K562 (cell line): ENCODE measurements at regions not wholly inside any gene's neighbourhood (a gene's known extent, or its start where the extent isn't known, plus 50 kb on each side); places are given as distances from the start of the nearest gene placed in this dataset.

Source experiments
- ATAC-seq: fragments of 200-7000 bp; cut with Tn5 transposase; 3 replicates; pipeline ENCODE4 v1.9.1; 2020; ENCODE audit warnings: moderate library complexity
- BruUV-seq: library from RNA; stranded (reverse); fragments of 400-500 nt; replicated peaks from 2 replicates; lab custom pipeline; 2021; lab: Mats Ljungman, UMichigan
- CTCF ChIA-PET: fragments of 300-600 bp; formaldehyde crosslinking; extraction: SDS; loops from one replicate; lab custom pipeline; 2021; ENCODE audit warnings: low intra/inter-chr PET ratio; lab: Yijun Ruan, JAX
- POLR2A ChIA-PET: fragments of 300-600, 350-650 bp; sonication (Branson Sonifier 250); formaldehyde crosslinking; extraction: SDS; loops from one replicate; lab custom pipeline; 2021; ENCODE audit warnings: antibody characterized with exemption, inconsistent platforms; lab: Yijun Ruan, JAX
- DNase-seq, 4 experiments: peaks; one replicate each; pipeline versions ENCODE4 v3.0.0 to v3.0.0-alpha.2; 2011 to 2018; ENCODE audit warnings: low spot score in 3 of 4, mixed read lengths in 3 of 4; ENCODE audit errors: extremely low read depth in 1 of 4
- FAIRE-seq: peaks from 2 replicates; lab custom pipeline; 2011; peaks lifted over from hg19 to GRCh38; lab: Jason Lieb, UNC
- H2AFZ ChIP-seq: 2 replicates; pipeline ENCODE4 v1.6.0; 2011; ENCODE audit warnings: low read depth, low read length, control low read depth, inconsistent platforms
- H3K27ac ChIP-seq: fragments of 200-600 bp; 3 replicates; pipeline ENCODE4 v1.8.0; 2011; ENCODE audit warnings: low read depth, mild to moderate bottlenecking, control low read depth, inconsistent platforms, low read length, moderate library complexity, mixed read lengths; ENCODE audit errors: extremely low read depth
- H3K27me3 ChIP-seq, 2 experiments: fragments of 300-600 bp in 1 of 2; 2 replicates in 1 of 2; 3 replicates in 1 of 2; pipeline versions ENCODE4 v1.6.0 to v1.8.0; 2011; ENCODE audit warnings: inconsistent platforms in 2 of 2, low read length in 2 of 2, mild to moderate bottlenecking in 1 of 2, mixed read lengths in 1 of 2, moderate library complexity in 1 of 2; ENCODE audit not compliant: control insufficient read depth in 2 of 2, insufficient read depth in 2 of 2
- H3K36me3 ChIP-seq: fragments of 300-600 bp; 3 replicates; pipeline ENCODE4 v1.8.0; 2011; ENCODE audit warnings: mild to moderate bottlenecking, low read length, inconsistent platforms; ENCODE audit not compliant: control insufficient read depth, insufficient read depth
- H3K4me1 ChIP-seq, 2 experiments: fragments of 200-600 bp in 1 of 2; replicated peaks in 1 of 2; 2 replicates in 1 of 2; 3 replicates in 1 of 2; pipeline versions ENCODE4 v1.5.1 to v1.8.0; 2011; ENCODE audit warnings: inconsistent platforms in 2 of 2, low read length in 2 of 2, mild to moderate bottlenecking in 1 of 2, mixed read lengths in 1 of 2, moderate library complexity in 1 of 2; ENCODE audit not compliant: control insufficient read depth in 2 of 2, insufficient read depth in 2 of 2
- H3K4me2 ChIP-seq: 2 replicates; pipeline ENCODE4 v1.6.1; 2011; ENCODE audit warnings: low read length, control low read depth, inconsistent platforms, mixed read lengths; ENCODE audit not compliant: insufficient read depth
- H3K4me3 ChIP-seq: fragments of 200-600 bp; sonication (generic), shearing (Covaris generic); 2 replicates; pipeline ENCODE4 v1.5.1; 2016; ENCODE audit warnings: control low read depth, inconsistent platforms
- H3K79me2 ChIP-seq: fragments of 200-600 bp; 3 replicates; pipeline ENCODE4 v1.8.0; 2011; ENCODE audit warnings: low read length, inconsistent platforms; ENCODE audit not compliant: control insufficient read depth, insufficient read depth
- H3K9ac ChIP-seq, 2 experiments: 2 replicates each; pipeline versions ENCODE4 v1.6.0 to v1.6.1; 2011; ENCODE audit warnings: low read depth in 2 of 2, low read length in 2 of 2, control low read depth in 1 of 2, inconsistent platforms in 1 of 2, mild to moderate bottlenecking in 1 of 2, mixed read lengths in 1 of 2; ENCODE audit not compliant: insufficient read depth in 1 of 2
- H3K9me1 ChIP-seq: one replicate; pipeline ENCODE4 v1.6.0; 2011; ENCODE audit warnings: inconsistent platforms, mild to moderate bottlenecking, low read length, moderate library complexity; ENCODE audit not compliant: control insufficient read depth, insufficient read depth
- H3K9me3 ChIP-seq: replicated peaks from 2 replicates; pipeline ENCODE4 v1.5.1; 2011; ENCODE audit warnings: low read depth, low read length, inconsistent platforms; ENCODE audit not compliant: control insufficient read depth, insufficient read depth
- H4K20me1 ChIP-seq: replicated peaks from 2 replicates; pipeline ENCODE4 v1.6.1; 2011; ENCODE audit warnings: low read length, inconsistent platforms, mixed read lengths; ENCODE audit not compliant: control insufficient read depth, insufficient read depth
- BACH1 ChIP-seq: fragments of 200-800 bp; sonication (Bioruptor generic); IDR thresholded peaks from 2 replicates; pipeline ENCODE4 v1.6.1; 2016; ENCODE audit warnings: missing genetic modification characterization, missing compliant biosample characterization
- C11orf30 ChIP-seq: fragments of 450-650 bp; IDR thresholded peaks from 2 replicates; pipeline ENCODE4 v1.6.1; 2016; ENCODE audit warnings: low read depth, mild to moderate bottlenecking
- CBFA2T2 ChIP-seq: fragments of 450-650 bp; conservative IDR thresholded peaks from 2 replicates; pipeline ENCODE4 v1.6.1; 2017; ENCODE audit warnings: mild to moderate bottlenecking
- GABPA ChIP-seq: fragments of 200-800 bp; sonication (Bioruptor generic); conservative IDR thresholded peaks from 2 replicates; pipeline ENCODE4 v1.6.1; 2016; ENCODE audit warnings: low read depth, missing genetic modification characterization, missing compliant biosample characterization
- MAFF ChIP-seq: IDR thresholded peaks from 2 replicates; pipeline ENCODE4 v1.6.1; 2012; ENCODE audit warnings: low read length, improper control_type of control experiment
- MAFG ChIP-seq: fragments of 450-650 bp; conservative IDR thresholded peaks from 2 replicates; pipeline ENCODE4 v1.6.1; 2016; ENCODE audit warnings: missing genetic modification characterization, missing compliant biosample characterization
- MAFK ChIP-seq: IDR thresholded peaks from 2 replicates; pipeline ENCODE4 v1.6.1; 2011; ENCODE audit warnings: low read length, improper control_type of control experiment
- PCBP2 ChIP-seq: fragments of 200-400 bp; formaldehyde crosslinking; IDR thresholded peaks from 2 replicates; pipeline ENCODE4 v1.6.1; 2018; ENCODE audit warnings: low read length, low read depth, mild to moderate bottlenecking, moderate library complexity; ENCODE audit not compliant: poor library complexity, severe bottlenecking
- SIN3A ChIP-seq, 2 experiments: fragments of 150-350 bp in 1 of 2; IDR thresholded peaks; 2 replicates each; pipeline ENCODE4 v1.6.1; 2011 to 2016; ENCODE audit warnings: borderline replicate concordance in 2 of 2, low read depth in 2 of 2, low read length in 2 of 2, mild to moderate bottlenecking in 2 of 2, moderate library complexity in 2 of 2; ENCODE audit not compliant: control insufficient read depth in 1 of 2
- TAF7 ChIP-seq: fragments of 450-650 bp; IDR thresholded peaks from 2 replicates; pipeline ENCODE4 v1.6.1; 2016; ENCODE audit warnings: missing genetic modification characterization, missing compliant biosample characterization
- ZNF316 ChIP-seq: fragments of 450-650 bp; IDR thresholded peaks from 2 replicates; pipeline ENCODE4 v1.6.1; 2016
- ZNF778 ChIP-seq: fragments of 450-650 bp; formaldehyde crosslinking; IDR thresholded peaks from 2 replicates; pipeline ENCODE4 v1.4.0; 2020; ENCODE audit warnings: mild to moderate bottlenecking, moderate library complexity
- in situ Hi-C: fragments of 300-500 bp; cut with MboI; formaldehyde crosslinking; loops from 4 replicates; pipeline ENCODE4 v1.15.0; 2018; ENCODE audit warnings: inconsistent platforms, mixed read lengths
- intact Hi-C: fragments of 100-400 bp; cut with micrococcal nuclease; formaldehyde crosslinking; loops from 2 replicates; pipeline ENCODE4 v1.14.2; 2022
- TF ChIP-seq, protein P1 (sequence below): fragments of 450-650 bp; IDR thresholded peaks from 2 replicates; pipeline ENCODE4 v1.6.1; 2016; ENCODE audit warnings: borderline replicate concordance
- TF ChIP-seq, protein P2 (sequence below), 2 experiments: fragments of 450-650 bp in 1 of 2; IDR thresholded peaks; 2 replicates each; pipeline ENCODE4 v1.6.1; 2011 to 2017; ENCODE audit warnings: low read depth in 2 of 2, antibody characterized with exemption in 1 of 2, borderline replicate concordance in 1 of 2, low read length in 1 of 2, mild to moderate bottlenecking in 1 of 2, mixed read lengths in 1 of 2; ENCODE audit not compliant: control insufficient read depth in 1 of 2

DNA sequence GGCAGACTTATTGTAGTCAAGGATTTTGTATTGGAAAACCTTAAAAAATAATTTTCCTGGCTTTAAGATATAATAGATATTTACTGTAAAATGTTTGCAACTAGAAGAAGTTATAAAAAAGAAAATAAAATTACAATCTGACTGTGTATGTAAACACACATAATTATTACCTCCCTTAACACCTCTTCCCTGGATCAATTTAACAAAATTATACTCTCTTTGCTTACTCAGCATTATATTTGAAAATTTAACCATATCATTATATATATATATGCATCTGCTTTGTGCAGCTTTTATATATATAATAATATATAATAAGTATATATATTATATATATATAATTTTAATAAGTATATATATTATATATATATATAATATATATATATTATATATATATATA, 131.7 kb upstream of the FAM98A start:
- in situ Hi-C loops: no loop called here
- no peaks in the 10 kb centered on the region for H3K36me3 ChIP-seq
- TF ChIP-seq CBFA2T2: no peak
- no peak for TF ChIP-seq PCBP2
- TF ChIP-seq BACH1 (tag): no peak
- TF ChIP-seq SIN3A (IDR thresholded peaks at IDR 0.05; ENCODE audit: borderline replicate concordance in 2 of 2, control insufficient read depth in 1 of 2, low read depth in 2 of 2, low read length in 2 of 2): no peak
- TF ChIP-seq ZNF778 (CRISPR knock-in tag): no peak
- peak; percentile 81 for TF ChIP-seq MAFK
- TF ChIP-seq, protein P1, sequence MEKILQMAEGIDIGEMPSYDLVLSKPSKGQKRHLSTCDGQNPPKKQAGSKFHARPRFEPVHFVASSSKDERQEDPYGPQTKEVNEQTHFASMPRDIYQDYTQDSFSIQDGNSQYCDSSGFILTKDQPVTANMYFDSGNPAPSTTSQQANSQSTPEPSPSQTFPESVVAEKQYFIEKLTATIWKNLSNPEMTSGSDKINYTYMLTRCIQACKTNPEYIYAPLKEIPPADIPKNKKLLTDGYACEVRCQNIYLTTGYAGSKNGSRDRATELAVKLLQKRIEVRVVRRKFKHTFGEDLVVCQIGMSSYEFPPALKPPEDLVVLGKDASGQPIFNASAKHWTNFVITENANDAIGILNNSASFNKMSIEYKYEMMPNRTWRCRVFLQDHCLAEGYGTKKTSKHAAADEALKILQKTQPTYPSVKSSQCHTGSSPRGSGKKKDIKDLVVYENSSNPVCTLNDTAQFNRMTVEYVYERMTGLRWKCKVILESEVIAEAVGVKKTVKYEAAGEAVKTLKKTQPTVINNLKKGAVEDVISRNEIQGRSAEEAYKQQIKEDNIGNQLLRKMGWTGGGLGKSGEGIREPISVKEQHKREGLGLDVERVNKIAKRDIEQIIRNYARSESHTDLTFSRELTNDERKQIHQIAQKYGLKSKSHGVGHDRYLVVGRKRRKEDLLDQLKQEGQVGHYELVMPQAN: no peak
- TF ChIP-seq MAFF: peak; percentile 71
- TF ChIP-seq GABPA: no peak
- TF ChIP-seq MAFG (tag): peak; percentile 60
- peak; percentile 63; the same call in 1 of the 2 replicates for TF ChIP-seq C11orf30
- TF ChIP-seq, protein P2, sequence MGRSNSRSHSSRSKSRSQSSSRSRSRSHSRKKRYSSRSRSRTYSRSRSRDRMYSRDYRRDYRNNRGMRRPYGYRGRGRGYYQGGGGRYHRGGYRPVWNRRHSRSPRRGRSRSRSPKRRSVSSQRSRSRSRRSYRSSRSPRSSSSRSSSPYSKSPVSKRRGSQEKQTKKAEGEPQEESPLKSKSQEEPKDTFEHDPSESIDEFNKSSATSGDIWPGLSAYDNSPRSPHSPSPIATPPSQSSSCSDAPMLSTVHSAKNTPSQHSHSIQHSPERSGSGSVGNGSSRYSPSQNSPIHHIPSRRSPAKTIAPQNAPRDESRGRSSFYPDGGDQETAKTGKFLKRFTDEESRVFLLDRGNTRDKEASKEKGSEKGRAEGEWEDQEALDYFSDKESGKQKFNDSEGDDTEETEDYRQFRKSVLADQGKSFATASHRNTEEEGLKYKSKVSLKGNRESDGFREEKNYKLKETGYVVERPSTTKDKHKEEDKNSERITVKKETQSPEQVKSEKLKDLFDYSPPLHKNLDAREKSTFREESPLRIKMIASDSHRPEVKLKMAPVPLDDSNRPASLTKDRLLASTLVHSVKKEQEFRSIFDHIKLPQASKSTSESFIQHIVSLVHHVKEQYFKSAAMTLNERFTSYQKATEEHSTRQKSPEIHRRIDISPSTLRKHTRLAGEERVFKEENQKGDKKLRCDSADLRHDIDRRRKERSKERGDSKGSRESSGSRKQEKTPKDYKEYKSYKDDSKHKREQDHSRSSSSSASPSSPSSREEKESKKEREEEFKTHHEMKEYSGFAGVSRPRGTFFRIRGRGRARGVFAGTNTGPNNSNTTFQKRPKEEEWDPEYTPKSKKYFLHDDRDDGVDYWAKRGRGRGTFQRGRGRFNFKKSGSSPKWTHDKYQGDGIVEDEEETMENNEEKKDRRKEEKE (IDR thresholded peaks at IDR 0.05; ENCODE audit: borderline replicate concordance in 1 of 2, control insufficient read depth in 1 of 2, low read depth in 2 of 2, low read length in 1 of 2): no peak
- TF ChIP-seq ZNF316: peak; percentile 85
- TF ChIP-seq TAF7 (tag): no peak
- H3K79me2 ChIP-seq: no peaks in the 10 kb centered on the region
- DNase-seq: no peak
- no peak overlapping the region for H3K4me3 ChIP-seq
- no peak for FAIRE-seq
- H3K27me3 ChIP-seq: peaks cover 0 to 7% of the 10 kb centered on the region in 2 experiments; a peak in 2 of 5 replicates
- H2AFZ ChIP-seq: no peak overlapping the region
- no peak overlapping the region for H3K9ac ChIP-seq
- H3K4me1 ChIP-seq: peaks cover 0 to 13% of the 10 kb centered on the region in 2 experiments; a peak in 3 of 5 replicates
- intact Hi-C loops: no loop called here
- no peaks in the 10 kb centered on the region for H4K20me1 ChIP-seq
- no peaks in the 10 kb centered on the region for H3K9me1 ChIP-seq
- POLR2A ChIA-PET: no interaction called here
- H3K9me3 ChIP-seq: no peaks in the 10 kb centered on the region
- H3K27ac ChIP-seq: no peak overlapping the region
- no peak overlapping the region for H3K4me2 ChIP-seq
- CTCF ChIA-PET: no interaction called here
- BruUV-seq: no TSS peak
- ATAC-seq: no peak
